T1000 (cell line): ENCODE measurements at regions not wholly inside any gene's neighbourhood (a gene's known extent, or its start where the extent isn't known, plus 50 kb on each side); places are given as distances from the start of the nearest gene placed in this dataset.
"Not testable (repeated sequence)": the region's sequence is repeated elsewhere in the genome, so short reads cannot be mapped to it uniquely, and the experiment has no call there.

Source experiments
- DNase-seq: peaks from one replicate; lab custom pipeline; 2025; ENCODE audit warnings: mixed read lengths; lab: John Stamatoyannopoulos, UW

DNA sequence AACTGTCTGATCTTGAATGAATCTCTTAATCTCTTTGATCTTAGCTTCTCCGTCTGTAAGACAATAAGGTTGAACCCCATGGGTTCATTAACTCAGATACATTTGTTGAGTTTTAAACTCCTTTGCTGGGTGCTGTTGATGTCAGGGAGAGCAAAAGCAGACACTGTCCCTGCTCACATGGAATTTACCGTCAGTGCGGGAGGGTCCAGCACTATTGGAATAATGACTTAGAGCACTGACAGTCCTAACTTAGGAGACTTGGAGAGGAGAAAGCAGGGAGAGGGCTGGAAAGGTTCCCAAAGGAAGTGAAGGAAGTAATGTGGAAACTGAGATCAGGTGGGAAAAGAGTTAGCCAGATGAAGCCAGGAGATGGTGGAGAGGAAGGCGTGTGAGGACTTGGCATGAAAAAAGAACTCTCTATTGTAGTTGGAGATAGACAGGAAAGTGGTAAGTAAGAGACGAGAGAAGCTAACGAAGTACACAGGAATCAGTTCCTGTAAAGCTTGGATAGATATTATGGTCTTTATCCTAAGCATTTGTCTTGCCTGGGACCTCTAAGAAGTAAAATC, 141.4 kb upstream of the SERTAD2 start:
- DNase-seq: no peak

DNA sequence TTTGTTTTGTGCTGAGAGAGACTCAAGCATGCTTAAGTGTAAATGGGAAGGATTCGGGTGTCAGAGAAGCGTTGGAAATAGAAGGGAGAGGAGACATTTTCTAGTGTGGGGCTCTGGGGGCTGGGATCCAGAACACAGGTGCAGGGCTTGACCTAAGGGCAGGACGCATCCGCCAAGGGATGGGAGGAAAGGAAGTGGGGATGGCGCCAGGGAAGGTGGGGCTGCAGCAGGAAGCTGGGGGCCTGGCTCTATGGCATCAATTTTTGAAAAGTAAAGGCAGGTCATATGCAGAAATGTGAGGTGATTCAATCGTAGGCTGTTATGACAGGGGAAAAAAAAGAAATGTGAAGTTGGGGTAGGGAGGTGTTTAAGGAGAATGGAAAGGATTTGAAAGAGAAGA, 143.2 kb upstream of the SERTAD2 start:
- no peak for DNase-seq

DNA sequence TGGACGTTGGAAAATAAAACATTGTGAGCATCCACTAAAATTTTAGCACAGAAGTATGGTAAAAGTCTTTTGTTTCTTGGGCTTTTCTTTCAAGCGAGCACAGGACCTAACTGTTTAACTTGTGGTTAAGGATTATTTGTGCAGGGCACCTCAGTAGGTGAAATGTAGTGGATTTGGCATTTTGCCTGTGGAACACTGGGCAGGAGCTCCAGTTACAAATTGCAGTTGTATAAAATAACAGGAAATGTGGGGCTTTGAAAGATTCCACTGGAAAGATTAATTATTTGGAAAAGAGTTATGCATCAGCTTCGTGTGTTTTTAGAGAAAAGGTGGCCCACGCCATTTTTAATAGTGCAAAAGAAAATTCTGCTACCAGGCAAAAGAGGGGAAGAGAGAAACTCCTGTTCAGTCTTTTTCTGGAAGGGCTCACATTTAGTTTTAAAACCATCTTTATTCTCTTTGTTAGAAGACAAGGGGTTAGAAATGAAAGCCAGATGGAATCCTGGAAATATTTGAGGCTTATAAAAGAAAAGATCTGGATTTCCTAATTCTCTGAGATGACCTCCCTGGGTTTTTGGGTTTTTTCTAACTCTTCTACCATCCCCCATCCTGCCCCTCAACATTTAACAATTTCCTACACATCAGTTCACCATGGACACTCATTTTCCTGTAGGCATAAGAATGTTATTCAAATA, 144.3 kb upstream of the SERTAD2 start:
- no peak for DNase-seq

DNA sequence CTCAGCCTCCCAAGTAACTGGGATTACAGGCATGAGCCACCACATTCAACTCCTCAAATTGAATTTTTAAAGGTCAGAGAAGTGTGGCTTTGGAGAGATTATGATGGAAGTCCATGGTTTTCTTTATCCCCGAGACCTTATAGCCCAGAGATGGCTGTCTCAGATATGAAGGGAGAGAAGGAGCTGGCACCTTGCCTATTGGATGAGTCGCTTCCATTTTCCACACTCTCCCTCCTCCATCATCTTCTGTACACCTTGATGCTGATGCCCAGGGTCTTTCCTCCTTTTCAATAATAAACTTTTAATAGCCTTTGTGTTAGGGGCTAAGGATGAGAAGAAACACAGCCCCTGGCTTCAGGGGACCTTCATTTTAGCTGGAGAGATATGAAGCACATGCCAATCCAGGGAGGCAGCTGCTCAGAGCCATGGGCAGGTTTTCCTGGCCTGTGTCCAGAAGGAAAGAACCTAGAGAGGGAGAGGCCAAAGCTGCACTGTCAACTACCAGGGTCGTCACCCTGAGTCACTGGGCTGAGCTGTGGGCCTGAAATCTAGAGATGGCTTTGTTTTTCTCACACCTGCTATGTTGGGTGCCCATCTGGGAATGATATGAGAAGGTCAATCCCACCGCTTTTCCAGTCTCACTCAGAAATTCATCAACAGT, 146.0 kb upstream of the SERTAD2 start:
- DNase-seq: no peak

DNA sequence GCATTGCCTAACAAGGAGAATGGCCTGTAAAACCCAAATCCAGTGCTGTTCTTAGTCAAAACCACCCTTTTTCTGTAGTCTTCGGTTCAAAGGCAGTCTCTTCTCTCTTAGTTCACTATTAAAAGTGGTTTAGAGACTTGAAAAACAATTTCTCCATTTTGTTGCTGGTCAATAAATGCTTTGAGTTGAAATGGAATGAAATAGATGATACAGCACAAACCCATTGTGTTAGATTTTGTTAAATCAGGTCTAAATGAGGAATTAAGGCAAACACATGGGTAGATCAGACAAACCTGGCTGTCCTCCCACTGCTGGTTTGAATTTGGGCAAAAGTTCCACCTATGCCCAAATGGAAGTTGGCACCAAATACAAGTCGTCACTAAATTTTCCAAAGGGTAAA, 150.1 kb upstream of the SERTAD2 start:
- no peak for DNase-seq

DNA sequence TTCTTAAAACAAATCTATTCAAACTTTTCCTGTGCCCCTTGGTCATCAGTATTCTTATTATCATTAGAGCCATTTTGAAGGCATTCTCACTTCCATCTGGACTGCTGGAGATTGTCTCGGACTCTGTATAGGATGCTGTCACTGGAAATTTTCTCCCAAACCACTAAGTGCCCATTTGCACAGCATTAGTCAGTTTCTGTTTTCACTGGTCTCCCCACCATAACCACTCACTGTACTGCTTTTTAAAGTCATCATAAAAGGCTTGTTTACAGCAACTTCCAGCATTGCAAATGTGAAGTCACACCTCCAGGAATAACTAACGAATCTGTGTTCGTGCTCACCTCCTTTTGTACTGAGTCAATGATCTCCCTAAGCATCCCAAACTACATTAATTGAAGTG, 150.9 kb upstream of the SERTAD2 start:
- no peak for DNase-seq

DNA sequence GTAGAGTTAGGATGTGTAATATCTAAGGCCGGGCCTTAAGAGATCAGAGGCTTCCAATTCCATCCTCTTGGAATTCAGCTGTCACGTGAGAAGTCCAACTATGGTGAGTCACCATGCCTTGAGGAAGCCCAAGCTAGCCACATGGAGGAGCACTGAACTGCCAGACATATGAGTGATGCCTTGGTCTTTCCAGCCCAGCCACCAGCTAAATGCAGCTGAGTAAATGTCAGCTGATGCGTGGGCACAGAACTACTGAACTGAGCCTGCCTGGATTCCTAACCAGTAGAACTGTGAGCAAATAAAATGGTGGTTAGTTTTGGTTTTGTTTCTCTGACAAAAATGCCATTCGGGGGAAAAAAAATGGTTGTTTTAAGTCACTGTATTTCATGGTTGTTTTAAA, 153.7 kb upstream of the SERTAD2 start:
- peak; percentile 71 for DNase-seq

DNA sequence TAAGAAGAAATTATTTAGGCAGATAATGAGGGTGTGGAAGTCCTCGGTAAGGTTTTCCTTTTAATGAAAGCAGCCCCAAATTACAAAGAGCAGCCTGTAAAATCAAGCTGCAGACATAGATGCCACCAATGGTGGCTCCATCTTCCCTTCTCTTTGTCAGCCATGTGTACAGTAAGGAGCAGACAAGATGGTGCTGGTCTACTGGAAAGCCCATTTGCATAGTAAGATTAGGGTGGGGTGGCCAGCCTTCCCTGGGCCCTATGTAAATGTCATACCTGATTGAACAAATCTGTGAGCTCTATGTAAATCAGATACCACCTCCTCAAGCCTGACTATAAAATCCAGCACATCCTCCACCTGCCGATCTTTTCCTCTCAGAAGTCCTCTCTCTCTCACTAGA, 154.4 kb upstream of the SERTAD2 start:
- no peak for DNase-seq

DNA sequence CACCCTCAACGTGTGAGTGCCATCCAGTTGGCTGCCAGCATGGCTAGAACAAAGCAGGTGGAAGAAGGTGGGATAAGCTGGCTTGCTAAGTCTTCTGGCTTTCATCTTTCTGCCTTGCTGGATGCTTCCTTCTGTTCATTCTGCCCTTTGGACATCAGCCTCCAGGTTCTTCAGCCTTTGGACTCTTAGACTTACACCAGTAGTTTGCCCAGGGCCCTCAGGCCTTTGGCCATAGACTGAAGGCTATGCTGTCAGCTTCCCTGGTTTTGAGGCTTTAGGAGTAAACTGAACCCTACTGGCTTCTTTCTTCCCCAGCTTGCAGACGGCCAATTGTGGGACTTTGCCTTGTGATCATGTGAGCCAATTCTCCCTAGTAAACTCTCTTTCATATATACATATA, 155.0 kb upstream of the SERTAD2 start:
- no peak for DNase-seq

DNA sequence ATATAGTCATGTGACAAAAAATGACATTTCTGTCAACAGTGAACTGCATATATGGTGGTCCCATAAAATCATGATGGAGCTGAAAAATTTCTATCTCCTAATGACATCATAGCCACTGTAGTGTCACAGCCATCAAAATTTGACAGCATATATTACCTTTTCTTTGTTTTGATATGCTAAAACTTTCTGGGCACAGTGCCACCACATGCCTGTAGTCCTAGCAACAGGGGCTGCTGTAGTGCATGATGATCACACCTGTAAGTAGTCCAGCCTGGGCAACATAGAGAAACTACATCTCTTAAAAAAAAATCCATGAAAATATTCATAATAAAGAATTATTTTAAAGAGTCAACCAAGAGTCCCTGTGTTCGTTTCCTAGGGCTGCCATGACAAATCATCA, 155.5 kb upstream of the SERTAD2 start:
- DNase-seq: no peak

DNA sequence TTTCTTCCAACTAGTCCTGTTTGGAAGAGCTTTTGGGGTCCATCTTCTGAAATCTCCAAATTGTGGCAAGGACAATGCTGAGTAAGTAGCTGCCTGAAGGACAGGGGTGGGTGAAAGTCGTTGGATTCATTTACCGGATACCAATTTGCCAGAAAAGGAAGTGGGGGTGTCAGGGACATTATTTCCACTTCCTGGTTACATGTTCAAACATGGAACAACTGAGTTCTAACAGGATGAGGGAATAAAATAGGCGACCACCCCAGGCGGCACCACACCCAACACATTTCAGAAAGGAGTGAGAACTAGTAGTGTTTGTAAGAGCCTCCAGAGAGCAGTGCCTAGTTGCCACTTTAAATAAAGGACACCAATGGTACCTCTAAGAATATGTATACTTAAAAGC, 158.6 kb upstream of the SERTAD2 start:
- no peak for DNase-seq

DNA sequence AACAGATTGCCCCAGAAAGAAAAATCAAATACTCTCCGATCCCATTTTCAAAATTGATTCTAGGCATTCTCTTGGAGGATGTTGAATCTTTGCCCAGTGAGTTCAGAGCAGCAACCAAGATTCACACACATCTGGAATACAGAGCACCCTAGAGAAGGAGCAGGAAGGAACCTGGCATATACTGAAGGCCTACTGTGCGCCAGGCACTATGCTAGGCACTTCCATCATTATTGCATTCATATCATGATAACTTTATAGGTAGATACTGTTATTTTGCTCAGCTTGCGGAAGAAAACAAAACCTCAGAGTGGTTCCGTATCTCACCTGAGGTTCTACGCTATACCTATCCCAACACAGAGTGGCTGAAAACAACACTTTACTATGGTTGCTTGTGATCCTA, 160.3 kb upstream of the SERTAD2 start:
- DNase-seq: no peak

DNA sequence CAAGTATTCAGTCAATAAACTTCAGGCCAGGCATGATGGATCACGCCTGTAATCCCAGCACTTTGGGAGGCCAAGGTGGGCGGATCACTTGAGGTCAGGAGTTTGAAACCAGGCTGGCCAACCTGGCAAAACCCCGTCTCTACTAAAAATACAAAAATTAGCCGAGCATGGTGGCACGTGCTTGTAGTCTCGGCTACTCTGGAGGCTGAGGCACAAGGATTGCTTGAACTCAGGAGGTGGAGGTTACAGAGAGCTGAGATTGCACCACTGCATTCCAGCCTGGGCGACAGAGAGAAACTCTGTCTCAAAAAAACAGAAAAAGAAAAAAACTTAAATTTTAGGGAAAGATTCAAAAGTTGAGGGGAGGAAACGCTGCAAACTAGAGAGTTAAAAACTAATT, 162.8 kb upstream of the SERTAD2 start:
- DNase-seq: not testable (repeated sequence)

DNA sequence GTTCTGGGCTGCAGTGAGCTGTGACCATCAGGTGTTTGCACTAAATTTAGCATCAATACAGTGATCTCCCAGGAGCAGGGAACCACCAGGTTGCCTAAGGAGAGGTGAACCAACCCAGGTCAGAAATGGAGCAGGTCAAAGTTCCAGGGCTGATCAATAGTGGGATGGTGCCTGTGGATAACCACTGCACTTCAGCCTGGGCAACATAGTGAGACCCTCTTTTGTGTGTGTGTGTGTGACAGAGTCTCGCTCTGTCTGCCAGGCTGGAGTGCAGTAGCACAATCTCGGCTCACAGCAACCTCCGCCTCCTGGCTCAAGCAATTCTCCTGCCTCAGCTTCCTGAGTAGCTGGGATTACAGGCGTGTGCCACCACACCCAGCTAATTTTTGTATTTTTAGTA, 163.7 kb upstream of the SERTAD2 start:
- DNase-seq: no peak

DNA sequence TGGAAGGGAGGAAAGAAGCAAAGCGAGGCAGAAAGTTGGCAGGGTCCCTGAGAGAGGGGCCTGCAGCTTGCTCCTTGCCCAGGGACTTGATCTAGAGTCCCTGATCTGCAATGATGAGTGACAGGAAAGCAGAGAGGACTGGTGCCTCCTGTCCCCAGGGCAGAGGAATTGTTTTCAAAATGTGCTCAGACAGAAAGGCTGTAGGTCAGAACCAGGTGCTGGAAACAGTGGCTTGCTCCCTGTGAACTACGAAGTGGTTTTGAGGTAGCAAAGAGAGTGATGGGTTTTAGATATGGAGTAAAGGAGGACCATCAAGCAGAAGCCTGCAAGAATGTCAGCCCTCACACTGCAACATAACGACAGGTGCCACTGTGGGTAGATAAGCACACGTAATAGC, 164.9 kb upstream of the SERTAD2 start:
- no peak for DNase-seq

DNA sequence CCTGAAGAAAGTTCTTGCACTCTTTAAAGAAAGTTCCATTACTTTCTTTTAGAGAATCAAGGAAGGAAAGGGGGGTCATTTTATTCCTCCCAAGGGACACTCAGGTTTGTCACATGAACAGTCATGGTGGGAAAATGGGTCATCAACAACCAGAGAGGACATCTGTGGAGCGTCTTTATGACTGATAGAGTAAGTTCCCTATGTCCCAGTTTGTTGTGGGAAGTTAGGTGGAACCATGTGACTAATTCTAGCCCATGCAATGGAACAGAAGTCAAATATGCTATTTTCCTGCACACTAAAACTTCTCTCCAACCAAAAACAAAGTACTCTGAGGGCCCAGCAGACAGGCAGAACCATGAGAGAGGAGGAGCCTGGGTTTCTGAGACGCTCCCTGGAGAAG, 165.6 kb upstream of the SERTAD2 start:
- DNase-seq: no peak

DNA sequence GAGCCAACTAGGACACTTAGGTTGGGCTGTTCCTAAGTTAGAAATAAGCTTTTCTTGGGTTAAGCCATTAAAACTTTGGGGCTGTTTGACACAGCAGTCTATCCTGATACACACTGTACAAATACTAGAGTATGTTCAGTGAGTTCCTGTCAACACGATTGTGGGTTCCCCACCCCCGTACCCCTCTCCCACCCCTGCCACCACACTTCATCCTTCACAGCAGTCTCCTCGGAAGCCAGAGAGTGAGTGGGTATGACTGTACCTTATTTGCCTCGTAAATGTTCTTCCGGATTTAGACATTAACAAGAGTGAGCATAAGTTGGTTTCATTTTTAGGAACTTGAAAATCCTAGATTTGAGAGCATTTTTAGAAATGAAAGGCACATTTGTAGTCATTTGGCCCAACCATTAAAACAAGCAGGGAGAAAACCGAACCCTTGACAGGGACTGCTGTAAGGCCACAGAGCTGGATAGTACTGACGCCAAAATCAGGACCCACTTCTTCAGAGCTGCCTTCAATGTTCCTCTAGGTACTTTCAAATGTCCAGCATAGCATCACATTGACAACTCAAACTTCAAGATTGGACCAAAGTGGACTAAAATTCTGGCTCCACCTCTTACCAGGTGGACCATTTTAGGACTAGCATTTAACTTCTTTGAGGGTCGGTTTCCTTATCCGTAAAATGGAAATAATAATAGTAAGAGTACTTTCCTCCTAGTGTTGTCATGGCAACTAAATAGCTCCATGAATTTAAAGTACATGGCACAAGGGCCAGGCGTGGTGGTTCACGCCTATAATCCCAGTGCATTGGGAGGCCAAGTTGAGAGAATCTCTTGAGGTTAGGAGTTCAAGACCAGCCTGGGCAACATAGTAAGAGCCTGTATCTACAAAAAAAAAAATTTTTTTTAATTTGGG, 166.3 kb upstream of the SERTAD2 start:
- no peak for DNase-seq

DNA sequence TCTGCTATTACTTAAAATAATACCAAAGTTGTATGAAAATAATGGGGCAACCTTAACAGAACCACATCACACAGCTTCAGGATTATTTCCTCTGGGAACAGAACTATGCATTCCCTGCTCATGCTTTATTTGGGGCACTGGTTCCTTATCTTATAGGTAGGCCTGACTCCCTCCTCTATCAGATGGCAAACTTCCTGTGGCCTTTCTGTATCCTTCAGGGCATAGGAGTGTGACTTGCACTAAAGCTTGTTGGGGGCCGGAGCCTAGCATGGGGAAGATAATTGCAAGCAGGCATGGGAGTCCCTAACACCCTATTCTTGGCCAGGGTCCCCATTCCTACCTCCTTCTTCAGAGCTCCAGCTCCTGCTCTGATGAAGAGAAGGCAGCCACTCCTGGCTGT, 167.2 kb upstream of the SERTAD2 start:
- DNase-seq: no peak

DNA sequence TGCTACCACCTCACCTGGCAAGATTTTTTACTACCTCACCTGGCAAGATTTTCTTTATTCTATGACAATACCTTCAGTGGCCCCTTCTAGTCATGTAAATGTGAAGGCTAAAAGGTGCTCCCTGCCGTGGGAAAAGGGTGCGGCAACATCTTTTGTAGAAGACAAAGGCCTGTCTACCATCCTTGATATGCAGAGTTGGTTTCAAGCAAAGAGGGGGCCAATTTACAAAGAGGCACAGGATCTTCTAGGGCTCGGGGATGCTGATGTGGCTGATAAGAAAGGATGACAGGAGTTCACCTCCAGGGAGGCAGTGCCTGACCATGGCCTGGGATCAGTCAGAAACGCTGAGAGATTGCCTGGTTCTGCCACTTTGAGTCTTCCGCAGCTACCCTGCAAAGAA, 165.4 kb upstream of the SLC1A4 start:
- no peak for DNase-seq

DNA sequence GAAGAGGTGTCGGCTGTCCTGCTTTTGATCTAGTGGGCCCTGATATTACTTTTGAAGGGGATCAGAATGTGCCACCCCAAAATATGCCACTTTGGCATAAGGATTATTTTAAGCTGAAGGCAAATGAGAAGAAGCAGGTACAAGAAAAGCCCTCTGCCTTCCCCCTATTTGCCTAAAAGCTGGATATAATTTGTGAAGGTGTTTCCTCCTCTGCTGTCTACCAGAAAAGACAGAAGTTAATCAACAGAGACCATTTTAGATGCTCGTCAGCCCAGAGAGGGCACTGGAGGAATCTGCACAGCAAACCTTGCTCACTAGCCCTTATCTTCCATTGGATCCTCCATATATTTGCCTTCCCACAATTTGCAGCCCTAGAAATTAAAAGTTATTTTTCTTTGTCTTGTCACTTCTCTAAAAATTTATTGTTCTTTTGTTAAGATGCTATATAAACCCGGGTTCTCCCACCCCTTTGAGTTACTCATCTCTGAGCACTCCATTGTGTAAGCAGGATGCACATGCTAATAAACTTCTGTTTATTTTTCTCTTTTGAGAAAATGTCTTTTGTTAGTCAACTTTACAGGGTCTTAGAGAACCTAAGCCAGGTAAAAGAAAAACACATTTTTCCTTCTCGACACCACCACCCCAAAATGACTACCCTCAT, 163.2 kb upstream of the SLC1A4 start:
- no peak for DNase-seq

DNA sequence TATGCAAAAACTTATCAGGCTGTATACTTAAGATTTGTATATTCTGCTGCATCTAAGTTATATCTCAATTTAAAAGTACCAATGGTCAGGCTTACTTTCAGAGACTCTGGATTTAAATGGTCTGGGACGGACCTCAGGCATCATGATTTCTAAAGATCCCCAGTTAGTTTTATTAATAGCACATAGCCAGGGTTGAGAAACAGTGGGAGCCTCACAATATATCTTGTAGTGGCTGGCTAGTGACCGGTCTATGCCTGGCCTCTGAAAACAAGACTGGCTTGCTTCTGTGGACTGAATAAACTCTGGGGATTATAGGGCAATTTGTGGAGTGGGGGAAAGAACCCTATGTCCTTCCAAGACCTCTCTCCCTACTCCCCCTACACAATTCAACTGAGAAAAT, 162.5 kb upstream of the SLC1A4 start:
- no peak for DNase-seq

DNA sequence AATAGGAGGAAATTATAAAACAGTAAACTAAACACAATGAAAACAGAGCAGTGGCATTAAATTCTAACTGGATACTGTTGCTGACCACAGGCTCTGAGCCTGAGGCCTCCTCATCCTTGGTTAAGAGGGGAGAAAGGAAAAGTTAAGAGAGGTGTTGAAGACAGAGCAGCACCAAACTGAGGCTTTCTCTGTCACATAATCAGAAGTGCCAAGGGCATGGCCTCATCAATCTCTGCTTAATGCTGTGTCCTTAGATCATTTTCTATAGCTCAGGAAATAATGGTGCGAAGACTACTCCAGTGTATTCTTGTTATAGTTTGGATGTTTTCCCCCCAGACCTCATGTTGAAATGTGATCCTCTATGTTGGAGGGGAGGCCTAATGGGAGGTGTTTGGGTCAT, 160.9 kb upstream of the SLC1A4 start:
- DNase-seq: no peak
